RWPE2 (cell line): ENCODE measurements at regions not wholly inside any gene's neighbourhood (a gene's known extent, or its start where the extent isn't known, plus 50 kb on each side); places are given as distances from the start of the nearest gene placed in this dataset.

Experiments
- ATAC-seq: fragments of 200-7000 bp; cut with Tn5 transposase; 3 replicates; pipeline ENCODE4 v1.9.1; 2021; ENCODE audit warnings: low read depth
- DNase-seq: peaks from one replicate; pipeline ENCODE4 v3.0.0-alpha.2; 2020; ENCODE audit warnings: low spot score
- H3K27ac ChIP-seq: fragments of 450-650 bp; 2 replicates; pipeline ENCODE4 v1.5.1; 2017; ENCODE audit warnings: mild to moderate bottlenecking; ENCODE audit not compliant: poor library complexity, severe bottlenecking
- H3K27me3 ChIP-seq: fragments of 250-450 bp; sonication (Bioruptor Pico); 2 replicates; pipeline ENCODE4 v1.5.1; 2021; ENCODE audit warnings: mild to moderate bottlenecking, moderate library complexity; ENCODE audit not compliant: insufficient read depth, poor library complexity, severe bottlenecking
- H3K36me3 ChIP-seq: fragments of 250-450 bp; sonication (Bioruptor Pico); 2 replicates; pipeline ENCODE4 v1.5.1; 2020; ENCODE audit warnings: low read depth, mild to moderate bottlenecking, moderate library complexity
- H3K4me1 ChIP-seq: fragments of 250-450 bp; sonication (Bioruptor Pico); 2 replicates; pipeline ENCODE4 v1.5.1; 2021; ENCODE audit warnings: mild to moderate bottlenecking, moderate library complexity; ENCODE audit not compliant: insufficient read depth, poor library complexity, severe bottlenecking
- H3K4me3 ChIP-seq: fragments of 250-450 bp; sonication (Bioruptor Pico); 2 replicates; pipeline ENCODE4 v1.5.1; 2021; ENCODE audit warnings: mild to moderate bottlenecking, moderate library complexity; ENCODE audit not compliant: severe bottlenecking
- H3K9me3 ChIP-seq: fragments of 250-450 bp; sonication (Bioruptor Pico); 2 replicates; pipeline ENCODE4 v1.5.1; 2021; ENCODE audit warnings: mild to moderate bottlenecking, moderate library complexity; ENCODE audit not compliant: severe bottlenecking
- TF ChIP-seq, protein P1 (sequence below): fragments of 450-650 bp; IDR thresholded peaks from one replicate; pipeline ENCODE4 v1.5.1; 2017; ENCODE audit warnings: mild to moderate bottlenecking, moderate library complexity; ENCODE audit not compliant: poor library complexity, severe bottlenecking

DNA sequence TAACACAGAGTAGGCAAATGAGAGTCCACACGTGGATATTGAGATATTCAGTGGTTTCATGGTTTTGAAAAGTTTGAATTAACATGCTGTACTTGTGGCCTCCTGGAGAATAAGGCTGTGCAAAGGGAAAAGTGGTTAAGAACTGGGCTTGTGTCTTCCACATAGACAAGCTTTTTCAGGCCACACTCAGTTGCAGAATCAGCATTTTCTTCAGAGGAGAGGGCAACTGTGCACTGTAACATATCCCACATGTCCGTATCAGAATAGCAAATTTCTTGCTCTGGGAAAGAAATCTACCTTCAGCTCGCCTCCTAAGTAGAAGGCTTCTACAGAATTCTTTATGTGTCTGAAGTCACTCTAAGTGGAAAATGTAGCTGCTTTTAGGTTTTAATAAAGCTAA, 84.9 kb downstream of the ZC3H11B start:
- Histone ChIP-seq H3K27me3 (no peaks in the 10 kb centered on the region), H3K36me3 (no peaks in the 10 kb centered on the region), H3K27ac (no peak overlapping the region), H3K4me3 (no peak overlapping the region), H3K4me1 (no peaks in the 10 kb centered on the region), H3K9me3 (no peaks in the 10 kb centered on the region)
- no peak for ATAC-seq
- DNase-seq, result no peak
- TF ChIP-seq, protein P1, sequence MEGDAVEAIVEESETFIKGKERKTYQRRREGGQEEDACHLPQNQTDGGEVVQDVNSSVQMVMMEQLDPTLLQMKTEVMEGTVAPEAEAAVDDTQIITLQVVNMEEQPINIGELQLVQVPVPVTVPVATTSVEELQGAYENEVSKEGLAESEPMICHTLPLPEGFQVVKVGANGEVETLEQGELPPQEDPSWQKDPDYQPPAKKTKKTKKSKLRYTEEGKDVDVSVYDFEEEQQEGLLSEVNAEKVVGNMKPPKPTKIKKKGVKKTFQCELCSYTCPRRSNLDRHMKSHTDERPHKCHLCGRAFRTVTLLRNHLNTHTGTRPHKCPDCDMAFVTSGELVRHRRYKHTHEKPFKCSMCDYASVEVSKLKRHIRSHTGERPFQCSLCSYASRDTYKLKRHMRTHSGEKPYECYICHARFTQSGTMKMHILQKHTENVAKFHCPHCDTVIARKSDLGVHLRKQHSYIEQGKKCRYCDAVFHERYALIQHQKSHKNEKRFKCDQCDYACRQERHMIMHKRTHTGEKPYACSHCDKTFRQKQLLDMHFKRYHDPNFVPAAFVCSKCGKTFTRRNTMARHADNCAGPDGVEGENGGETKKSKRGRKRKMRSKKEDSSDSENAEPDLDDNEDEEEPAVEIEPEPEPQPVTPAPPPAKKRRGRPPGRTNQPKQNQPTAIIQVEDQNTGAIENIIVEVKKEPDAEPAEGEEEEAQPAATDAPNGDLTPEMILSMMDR, result no peak

DNA sequence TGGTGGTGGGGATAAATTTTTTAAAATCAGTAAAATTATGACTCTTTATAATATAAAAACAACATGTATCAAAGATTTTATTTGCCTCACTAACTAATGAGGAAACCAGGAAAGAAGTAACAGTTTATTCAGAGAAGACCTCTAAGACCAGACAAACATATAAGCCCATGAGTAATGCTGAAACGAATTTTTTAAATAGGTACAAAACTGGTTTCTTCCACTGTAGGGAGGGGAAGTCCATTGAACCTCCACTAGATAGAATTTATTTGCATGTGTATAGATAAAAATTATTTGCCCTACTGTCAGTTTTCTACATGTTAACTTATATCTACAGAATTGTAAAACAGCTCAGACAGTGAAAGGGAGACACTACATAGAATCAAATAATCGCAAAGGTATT, 86.8 kb downstream of the ZC3H11B start:
- Histone ChIP-seq H3K4me1 (no peaks in the 10 kb centered on the region), H3K4me3 (no peak overlapping the region), H3K9me3 (no peaks in the 10 kb centered on the region), H3K27ac (no peak overlapping the region), H3K36me3 (no peaks in the 10 kb centered on the region), H3K27me3 (no peaks in the 10 kb centered on the region)
- TF ChIP-seq, protein P1, result no peak
- no peak for ATAC-seq
- no peak for DNase-seq

DNA sequence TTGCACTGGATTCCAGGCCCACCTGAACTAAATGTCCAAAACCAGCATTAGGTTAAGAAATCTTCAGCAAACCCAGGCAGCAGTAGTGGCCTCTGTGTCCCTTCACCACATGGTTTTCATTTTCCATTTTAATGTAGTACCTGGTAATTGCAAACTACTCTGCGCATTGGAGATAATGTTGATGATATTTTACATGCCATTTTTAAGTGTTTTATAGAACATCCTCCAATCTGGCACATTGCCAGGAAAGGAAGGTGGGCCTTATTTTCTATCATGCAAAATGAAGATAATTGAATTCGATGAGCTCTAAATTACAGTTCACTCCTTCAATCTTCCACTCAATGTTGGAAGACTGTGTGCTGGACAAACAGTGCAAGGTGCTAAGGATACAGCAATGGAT, 89.5 kb downstream of the ZC3H11B start:
- no peak for ATAC-seq
- no peak for DNase-seq
- H3K4me3 ChIP-seq, result no peak overlapping the region
- TF ChIP-seq, protein P1, result no peak
- no peak overlapping the region for H3K27ac ChIP-seq
- no peaks in the 10 kb centered on the region for H3K27me3 ChIP-seq
- H3K9me3 ChIP-seq, result no peaks in the 10 kb centered on the region
- no peaks in the 10 kb centered on the region for H3K4me1 ChIP-seq
- no peaks in the 10 kb centered on the region for H3K36me3 ChIP-seq

DNA sequence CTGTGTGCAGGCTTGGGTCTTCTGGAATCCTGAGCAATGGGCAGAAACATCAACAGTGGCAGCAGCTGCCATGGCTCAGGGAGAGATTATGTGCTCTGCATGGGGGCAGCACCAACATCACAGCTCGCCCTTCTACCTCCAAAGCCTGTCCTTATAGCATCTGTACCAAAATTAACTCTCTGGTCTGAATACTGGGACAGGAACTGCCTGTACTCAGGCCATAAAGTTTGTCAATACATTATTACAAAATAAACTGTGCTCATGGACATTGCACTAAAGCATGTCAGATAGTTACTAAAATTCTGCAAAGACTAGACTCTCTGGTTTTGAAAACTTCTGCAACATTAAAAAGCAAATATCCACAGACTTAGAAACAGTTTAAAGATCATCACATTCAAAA, 91.6 kb downstream of the ZC3H11B start:
- no peaks in the 10 kb centered on the region for H3K4me1 ChIP-seq
- no peaks in the 10 kb centered on the region for H3K27me3 ChIP-seq
- H3K27ac ChIP-seq, result no peak overlapping the region
- no peaks in the 10 kb centered on the region for H3K36me3 ChIP-seq
- H3K9me3 ChIP-seq, result no peaks in the 10 kb centered on the region
- no peak for DNase-seq
- TF ChIP-seq, protein P1, result no peak
- ATAC-seq, result no peak
- no peak overlapping the region for H3K4me3 ChIP-seq

DNA sequence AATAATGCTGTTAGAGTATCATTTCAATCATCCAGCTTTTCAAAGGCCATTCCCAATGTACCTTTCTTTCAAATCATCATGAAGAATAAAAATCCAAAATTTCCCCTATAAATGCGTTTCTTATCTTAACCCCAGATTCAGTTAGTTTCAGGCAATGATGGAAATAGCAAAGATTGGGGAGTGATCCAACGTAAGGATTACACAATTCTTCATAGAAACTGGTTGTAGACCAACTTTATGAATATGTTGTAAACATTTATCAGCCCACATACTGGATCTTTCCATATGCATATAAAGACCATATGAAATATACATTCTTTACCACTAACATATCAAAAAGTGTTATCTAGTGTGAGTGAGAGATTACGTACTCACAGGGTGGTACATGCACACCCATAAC, 92.7 kb downstream of the ZC3H11B start:
- H3K4me3 ChIP-seq, result no peak overlapping the region
- no peaks in the 10 kb centered on the region for H3K4me1 ChIP-seq
- no peaks in the 10 kb centered on the region for H3K27me3 ChIP-seq
- TF ChIP-seq, protein P1, result no peak
- no peak for DNase-seq
- no peaks in the 10 kb centered on the region for H3K36me3 ChIP-seq
- no peak overlapping the region for H3K27ac ChIP-seq
- no peaks in the 10 kb centered on the region for H3K9me3 ChIP-seq
- ATAC-seq, result no peak
